ENCODE measurements at regions not wholly inside any gene's neighbourhood (a gene's known extent, or its start where the extent isn't known, plus 50 kb on each side); places are given as distances from the start of the nearest gene placed in this dataset.

GRCh38 chr2:200048421-200048820, 93.0 kb downstream of the MAIP1 start:
- TF ChIP-seq YY1 (IDR thresholded peaks at IDR 0.05; ENCODE audit: insufficient read depth, insufficient read length): no peak
- no peak for TF ChIP-seq ZNF274 (IDR thresholded peaks at IDR 0.05; ENCODE audit: low read depth, low read length)
